HEK293 (cell line): ENCODE measurements at regions not wholly inside any gene's neighbourhood (a gene's known extent, or its start where the extent isn't known, plus 50 kb on each side); places are given as distances from the start of the nearest gene placed in this dataset.

Source experiments
- CTCF ChIA-PET: fragments of 350-600 bp; formaldehyde crosslinking; extraction: SDS; loops from one replicate; lab custom pipeline; 2021; ENCODE audit warnings: antibody characterized with exemption; lab: Yijun Ruan, JAX
- POLR2A ChIA-PET: fragments of 300-600 bp; formaldehyde crosslinking; extraction: SDS; loops from one replicate; lab custom pipeline; 2020; ENCODE audit warnings: antibody characterized with exemption, inconsistent platforms; lab: Yijun Ruan, JAX
- H3K27ac ChIP-seq: fragments of 200-500 bp; sonication (Bioruptor generic); 2 replicates; pipeline ENCODE4 v1.5.1; 2014; ENCODE audit warnings: low read depth, low read length, control low read depth, inconsistent platforms; ENCODE audit errors: extremely low read depth
- H3K36me3 ChIP-seq, 2 experiments: fragments of 200-500 bp in 1 of 2; sonication (Bioruptor generic) in 1 of 2; 1 replicate in 1 of 2; 2 replicates in 1 of 2; pipeline ENCODE4 v1.5.1; 2014 to 2017; ENCODE audit warnings: inconsistent platforms in 2 of 2, low read length in 2 of 2; ENCODE audit not compliant: control insufficient read depth in 2 of 2, insufficient read depth in 1 of 2
- H3K4me1 ChIP-seq: fragments of 200-500 bp; sonication (Bioruptor generic); 2 replicates; pipeline ENCODE4 v1.5.1; 2014; ENCODE audit warnings: mild to moderate bottlenecking, low read length, inconsistent platforms; ENCODE audit not compliant: control insufficient read depth, insufficient read depth
- H3K4me3 ChIP-seq: 2 replicates; pipeline ENCODE4 v1.5.1; 2011; ENCODE audit warnings: low read depth, mild to moderate bottlenecking, control low read depth, low read length, moderate library complexity
- H3K9me3 ChIP-seq: fragments of 200-500 bp; sonication (Bioruptor generic); 2 replicates; pipeline ENCODE4 v1.5.1; 2014; ENCODE audit warnings: low read depth, low read length, inconsistent platforms; ENCODE audit not compliant: control insufficient read depth, insufficient read depth
- KLF16 ChIP-seq: fragments of 450-650 bp; formaldehyde crosslinking; IDR thresholded peaks from 2 replicates; pipeline ENCODE4 v1.5.1; 2017; ENCODE audit warnings: missing biosample characterization, missing genetic modification characterization
- KLF7 ChIP-seq: fragments of 450-650 bp; formaldehyde crosslinking; IDR thresholded peaks from 2 replicates; pipeline ENCODE4 v1.5.1; 2016; ENCODE audit warnings: missing biosample characterization, missing genetic modification characterization, borderline replicate concordance
- MYNN ChIP-seq: fragments of 450-650 bp; formaldehyde crosslinking; IDR thresholded peaks from 2 replicates; pipeline ENCODE4 v1.5.1; 2016; ENCODE audit warnings: missing biosample characterization, missing genetic modification characterization, borderline replicate concordance
- PBX3 ChIP-seq: sonication (generic); formaldehyde crosslinking; IDR thresholded peaks from 2 replicates; pipeline ENCODE4 v1.8.1; 2022; ENCODE audit warnings: mild to moderate bottlenecking, moderate library complexity, missing genetic modification reagents
- SALL2 ChIP-seq: fragments of 450-650 bp; formaldehyde crosslinking; IDR thresholded peaks from 2 replicates; pipeline ENCODE4 v1.5.0; 2017; ENCODE audit warnings: missing biosample characterization, mild to moderate bottlenecking, missing genetic modification characterization, borderline replicate concordance
- ZBTB10 ChIP-seq: fragments of 450-650 bp; formaldehyde crosslinking; IDR thresholded peaks from 2 replicates; pipeline ENCODE4 v1.5.1; 2016; ENCODE audit warnings: missing biosample characterization, missing genetic modification characterization
- ZBTB11 ChIP-seq: fragments of 450-650 bp; formaldehyde crosslinking; conservative IDR thresholded peaks from 2 replicates; pipeline ENCODE4 v1.5.1; 2016; ENCODE audit warnings: low read depth, missing biosample characterization, missing genetic modification characterization
- ZBTB20 ChIP-seq: fragments of 450-650 bp; formaldehyde crosslinking; IDR thresholded peaks from 2 replicates; pipeline ENCODE4 v1.5.1; 2016; ENCODE audit warnings: missing biosample characterization, missing genetic modification characterization
- ZIC2 ChIP-seq: fragments of 450-650 bp; formaldehyde crosslinking; IDR thresholded peaks from 2 replicates; pipeline ENCODE4 v1.5.1; 2016; ENCODE audit warnings: missing biosample characterization, missing genetic modification characterization
- ZNF10 ChIP-seq: fragments of 450-650 bp; formaldehyde crosslinking; IDR thresholded peaks from 2 replicates; pipeline ENCODE4 v1.5.1; 2017; ENCODE audit warnings: missing biosample characterization, missing genetic modification characterization
- ZNF133 ChIP-seq: fragments of 450-650 bp; formaldehyde crosslinking; IDR thresholded peaks from 2 replicates; pipeline ENCODE4 v1.5.1; 2016; ENCODE audit warnings: missing biosample characterization, missing genetic modification characterization
- ZNF157 ChIP-seq: fragments of 450-650 bp; formaldehyde crosslinking; IDR thresholded peaks from 2 replicates; pipeline ENCODE4 v1.5.1; 2016; ENCODE audit warnings: missing biosample characterization, missing genetic modification characterization
- ZNF2 ChIP-seq: fragments of 450-650 bp; formaldehyde crosslinking; IDR thresholded peaks from 2 replicates; pipeline ENCODE4 v1.5.1; 2016; ENCODE audit warnings: missing biosample characterization, missing genetic modification characterization
- ZNF24 ChIP-seq: fragments of 450-650 bp; formaldehyde crosslinking; IDR thresholded peaks from 2 replicates; pipeline ENCODE4 v1.5.1; 2016; ENCODE audit warnings: missing biosample characterization, missing genetic modification characterization
- ZNF26 ChIP-seq: fragments of 450-650 bp; formaldehyde crosslinking; IDR thresholded peaks from 2 replicates; pipeline ENCODE4 v1.5.1; 2016; ENCODE audit warnings: missing biosample characterization, missing genetic modification characterization
- ZNF311 ChIP-seq: fragments of 450-650 bp; formaldehyde crosslinking; IDR thresholded peaks from 2 replicates; pipeline ENCODE4 v1.5.1; 2017; ENCODE audit warnings: missing biosample characterization, missing genetic modification characterization, borderline replicate concordance
- ZNF76 ChIP-seq: fragments of 450-650 bp; formaldehyde crosslinking; IDR thresholded peaks from 2 replicates; pipeline ENCODE4; 2016; ENCODE audit warnings: low read depth, missing biosample characterization, missing genetic modification characterization, borderline replicate concordance
- ZSCAN18 ChIP-seq: fragments of 450-650 bp; formaldehyde crosslinking; IDR thresholded peaks from 2 replicates; pipeline ENCODE4 v1.5.1; 2016; ENCODE audit warnings: missing biosample characterization, missing genetic modification characterization
- ZSCAN30 ChIP-seq: fragments of 450-650 bp; IDR thresholded peaks from 2 replicates; pipeline ENCODE4 v1.5.1; 2018; ENCODE audit warnings: missing biosample characterization, mild to moderate bottlenecking, missing genetic modification characterization, moderate library complexity
- ZXDB ChIP-seq: fragments of 450-650 bp; formaldehyde crosslinking; IDR thresholded peaks from 2 replicates; pipeline ENCODE4 v1.5.1; 2016; ENCODE audit warnings: missing biosample characterization, missing genetic modification characterization

GRCh38 chr10:91033324-91033950 is 112.5 kb upstream of the ANKRD1 start:
- TF ChIP-seq ZNF10: no peak
- no peak for TF ChIP-seq ZNF133 (tag by site-specific recombination)
- TF ChIP-seq ZNF2: no peak
- no peak for TF ChIP-seq MYNN (tag by site-specific recombination)
- TF ChIP-seq ZBTB11: no peak
- no peak for TF ChIP-seq ZXDB (tag by site-specific recombination)
- no peak for TF ChIP-seq ZIC2 (tag by site-specific recombination)
- no peak for TF ChIP-seq ZNF24 (tag by site-specific recombination)
- no peak for TF ChIP-seq ZBTB20 (tag by site-specific recombination)
- TF ChIP-seq KLF16 (tag by site-specific recombination): no peak
- TF ChIP-seq ZNF26 (tag by site-specific recombination): no peak
- TF ChIP-seq ZSCAN18: no peak
- TF ChIP-seq ZNF311 (tag by site-specific recombination): no peak
- TF ChIP-seq PBX3: no peak
- no peak for TF ChIP-seq ZBTB10 (tag by site-specific recombination)
- TF ChIP-seq SALL2 (tag by site-specific recombination): no peak
- TF ChIP-seq ZSCAN30: no peak
- no peak for TF ChIP-seq ZNF76 (tag by site-specific recombination)
- no peak for TF ChIP-seq ZNF157 (tag by site-specific recombination)
- TF ChIP-seq KLF7 (tag by site-specific recombination): no peak
- Histone ChIP-seq H3K9me3 (no peaks in the 10 kb centered on the region), H3K36me3 (no peaks in the 10 kb centered on the region), H3K4me1 (peaks cover 3% of the 10 kb centered on the region), H3K4me3 (no peak overlapping the region), H3K27ac (no peak overlapping the region)
- CTCF ChIA-PET: no interaction called here
- POLR2A ChIA-PET: no interaction called here
